T1000 (cell line): ENCODE measurements at regions not wholly inside any gene's neighbourhood (a gene's known extent, or its start where the extent isn't known, plus 50 kb on each side); places are given as distances from the start of the nearest gene placed in this dataset.
"Not testable (repeated sequence)": the region's sequence is repeated elsewhere in the genome, so short reads cannot be mapped to it uniquely, and the experiment has no call there.

Experiments used
- DNase-seq: peaks from one replicate; lab custom pipeline; 2025; ENCODE audit warnings: mixed read lengths; lab: John Stamatoyannopoulos, UW

- not testable (repeated sequence) for DNase-seq
Measured at GRCh38 chr5:122209601-122210000, 80.3 kb downstream of the ZNF474 start.

GRCh38 chr5:122218778-122219177, 89.4 kb downstream of the ZNF474 start:
- DNase-seq, result no peak

GRCh38 chr5:122219436-122220166, 90.3 kb downstream of the ZNF474 start:
- no peak for DNase-seq

GRCh38 chr5:122220511-122220910, 91.2 kb downstream of the ZNF474 start:
- no peak for DNase-seq

GRCh38 chr5:122221857-122222256, 90.2 kb upstream of the SNCAIP start:
- DNase-seq, result no peak

- no peak for DNase-seq
Measured at GRCh38 chr5:122222580-122222979, 89.5 kb upstream of the SNCAIP start.

GRCh38 chr5:122228728-122229392, 83.2 kb upstream of the SNCAIP start:
- no peak for DNase-seq

GRCh38 chr5:122229551-122229950, 82.5 kb upstream of the SNCAIP start:
- no peak for DNase-seq

GRCh38 chr5:122236270-122237040, 75.6 kb upstream of the SNCAIP start:
- peak; percentile 32 for DNase-seq

- DNase-seq, result no peak
Measured at GRCh38 chr5:122237906-122238305, 74.1 kb upstream of the SNCAIP start.

- DNase-seq, result no peak
Measured at GRCh38 chr5:122252319-122252718, 59.7 kb upstream of the SNCAIP start.

GRCh38 chr5:122253794-122254193, 58.2 kb upstream of the SNCAIP start:
- no peak for DNase-seq

GRCh38 chr5:122256388-122256787, 55.6 kb upstream of the SNCAIP start:
- DNase-seq, result no peak

- no peak for DNase-seq
Measured at GRCh38 chr5:122257000-122257399, 55.0 kb upstream of the SNCAIP start.

- peak; percentile 15 for DNase-seq
Measured at GRCh38 chr5:122258241-122258640, 53.8 kb upstream of the SNCAIP start.

- no peak for DNase-seq
Measured at GRCh38 chr5:122258840-122259239, 53.2 kb upstream of the SNCAIP start.

GRCh38 chr5:122259995-122260394, 52.0 kb upstream of the SNCAIP start:
- DNase-seq, result peak; percentile 48

- no peak for DNase-seq
Measured at GRCh38 chr5:122262103-122262502, 49.9 kb upstream of the SNCAIP start.
